ENCODE measurements at regions not wholly inside any gene's neighbourhood (a gene's known extent, or its start where the extent isn't known, plus 50 kb on each side); places are given as distances from the start of the nearest gene placed in this dataset.
A peak's percentile ranks its signal among the peaks of the same experiment; 100 is the strongest.

- no peak for DNase-seq (ENCODE audit: low read depth)
- TF ChIP-seq CTCF (IDR thresholded peaks at IDR 0.05; ENCODE audit: low read depth, low read length, missing control alignments): no peak
- no peak overlapping the region for H3K4me3 ChIP-seq (ENCODE audit: low read depth, low read length)
Observed at GRCh38 chr15:38065721-38066345, 131.4 kb downstream of the TMCO5A start.

GRCh38 chr15:38066612-38067011 is 132.2 kb downstream of the TMCO5A start:
- TF ChIP-seq CTCF (IDR thresholded peaks at IDR 0.05; ENCODE audit: low read depth, low read length, missing control alignments): no peak
- H3K4me3 ChIP-seq (ENCODE audit: low read depth, low read length): no peak overlapping the region
- DNase-seq (ENCODE audit: low read depth): no peak

GRCh38 chr15:38068626-38069391 is 134.4 kb downstream of the TMCO5A start:
- peak; percentile 54 for DNase-seq (ENCODE audit: low read depth)
- TF ChIP-seq CTCF (IDR thresholded peaks at IDR 0.05; ENCODE audit: low read depth, low read length, missing control alignments): no peak
- H3K4me3 ChIP-seq (ENCODE audit: low read depth, low read length): no peak overlapping the region

- no peak for TF ChIP-seq CTCF (IDR thresholded peaks at IDR 0.05; ENCODE audit: low read depth, low read length, missing control alignments)
- no peak overlapping the region for H3K4me3 ChIP-seq (ENCODE audit: low read depth, low read length)
- no peak for DNase-seq (ENCODE audit: low read depth)
Observed at GRCh38 chr15:38069511-38070011, 135.1 kb downstream of the TMCO5A start.

GRCh38 chr15:38070778-38071177 is 136.3 kb downstream of the TMCO5A start:
- no peak overlapping the region for H3K4me3 ChIP-seq (ENCODE audit: low read depth, low read length)
- no peak for DNase-seq (ENCODE audit: low read depth)
- TF ChIP-seq CTCF (IDR thresholded peaks at IDR 0.05; ENCODE audit: low read depth, low read length, missing control alignments): no peak

GRCh38 chr15:38071211-38071972 is 137.0 kb downstream of the TMCO5A start:
- no peak for DNase-seq (ENCODE audit: low read depth)
- H3K4me3 ChIP-seq (ENCODE audit: low read depth, low read length): no peak overlapping the region
- TF ChIP-seq CTCF (IDR thresholded peaks at IDR 0.05; ENCODE audit: low read depth, low read length, missing control alignments): no peak
